GM10266 (cell line): ENCODE measurements at regions not wholly inside any gene's neighbourhood (a gene's known extent, or its start where the extent isn't known, plus 50 kb on each side); places are given as distances from the start of the nearest gene placed in this dataset.

ENCODE experiments used
- DNase-seq: peaks from one replicate; pipeline ENCODE4 v3.0.0; 2012; ENCODE audit errors: extremely low spot score
- TF ChIP-seq, protein P1 (sequence below): IDR thresholded peaks from 2 replicates; pipeline ENCODE4 v1.5.1; 2012; ENCODE audit warnings: mild to moderate bottlenecking, low read depth; ENCODE audit not compliant: control insufficient read depth, insufficient read depth; ENCODE audit errors: missing control alignments

DNA sequence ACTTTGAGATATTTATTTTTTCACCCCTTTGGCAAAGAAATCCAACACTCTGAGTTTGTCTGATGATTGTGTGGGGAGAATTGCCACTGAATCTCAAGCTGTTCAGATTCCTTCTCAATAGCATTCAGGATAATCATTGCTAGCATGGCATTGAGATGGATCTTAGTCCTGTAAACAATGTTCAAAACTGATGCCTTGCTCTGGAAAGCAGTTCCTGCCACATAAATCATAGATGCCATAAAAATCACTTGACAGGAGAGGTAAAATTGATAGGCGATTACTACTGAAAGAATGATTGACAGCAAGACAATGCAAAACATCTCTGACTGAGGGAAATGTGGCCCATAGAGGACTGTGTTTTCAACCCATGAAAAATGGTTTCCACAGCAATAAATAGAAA lies 915.6 kb downstream of the TRHDE start:
- TF ChIP-seq, protein P1, sequence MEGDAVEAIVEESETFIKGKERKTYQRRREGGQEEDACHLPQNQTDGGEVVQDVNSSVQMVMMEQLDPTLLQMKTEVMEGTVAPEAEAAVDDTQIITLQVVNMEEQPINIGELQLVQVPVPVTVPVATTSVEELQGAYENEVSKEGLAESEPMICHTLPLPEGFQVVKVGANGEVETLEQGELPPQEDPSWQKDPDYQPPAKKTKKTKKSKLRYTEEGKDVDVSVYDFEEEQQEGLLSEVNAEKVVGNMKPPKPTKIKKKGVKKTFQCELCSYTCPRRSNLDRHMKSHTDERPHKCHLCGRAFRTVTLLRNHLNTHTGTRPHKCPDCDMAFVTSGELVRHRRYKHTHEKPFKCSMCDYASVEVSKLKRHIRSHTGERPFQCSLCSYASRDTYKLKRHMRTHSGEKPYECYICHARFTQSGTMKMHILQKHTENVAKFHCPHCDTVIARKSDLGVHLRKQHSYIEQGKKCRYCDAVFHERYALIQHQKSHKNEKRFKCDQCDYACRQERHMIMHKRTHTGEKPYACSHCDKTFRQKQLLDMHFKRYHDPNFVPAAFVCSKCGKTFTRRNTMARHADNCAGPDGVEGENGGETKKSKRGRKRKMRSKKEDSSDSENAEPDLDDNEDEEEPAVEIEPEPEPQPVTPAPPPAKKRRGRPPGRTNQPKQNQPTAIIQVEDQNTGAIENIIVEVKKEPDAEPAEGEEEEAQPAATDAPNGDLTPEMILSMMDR: no peak
- no peak for DNase-seq

DNA sequence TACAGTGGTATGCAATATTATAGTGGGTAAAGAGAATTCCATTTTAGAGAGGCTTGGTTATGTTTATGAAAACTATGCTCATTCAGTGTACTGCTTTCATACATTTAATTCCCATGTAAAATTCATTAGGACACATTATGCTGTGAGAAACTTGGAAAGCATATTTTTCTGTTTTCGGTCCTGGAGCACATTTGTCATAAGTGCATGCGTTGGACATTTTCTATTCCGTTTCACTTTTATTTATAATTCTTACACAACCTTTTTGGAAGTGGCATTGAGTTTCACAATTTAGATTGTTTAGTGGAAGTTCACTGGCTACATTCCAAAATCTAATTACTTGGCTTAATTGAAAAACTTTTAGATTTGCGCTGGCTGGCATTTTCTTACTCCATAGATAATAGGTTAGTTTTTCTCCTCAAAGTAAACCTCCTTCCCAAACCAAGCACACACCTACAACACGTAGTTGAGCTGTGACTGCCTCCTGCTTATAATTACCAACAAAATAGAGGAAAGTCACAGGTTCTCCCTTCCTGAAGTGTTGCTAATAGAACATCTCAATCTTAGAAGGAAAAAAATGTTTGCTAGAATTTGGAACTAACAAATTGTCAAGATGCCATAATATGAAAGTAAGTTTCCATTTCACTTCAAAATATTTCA lies 938.5 kb downstream of the TRHDE start:
- TF ChIP-seq, protein P1: no peak
- no peak for DNase-seq

DNA sequence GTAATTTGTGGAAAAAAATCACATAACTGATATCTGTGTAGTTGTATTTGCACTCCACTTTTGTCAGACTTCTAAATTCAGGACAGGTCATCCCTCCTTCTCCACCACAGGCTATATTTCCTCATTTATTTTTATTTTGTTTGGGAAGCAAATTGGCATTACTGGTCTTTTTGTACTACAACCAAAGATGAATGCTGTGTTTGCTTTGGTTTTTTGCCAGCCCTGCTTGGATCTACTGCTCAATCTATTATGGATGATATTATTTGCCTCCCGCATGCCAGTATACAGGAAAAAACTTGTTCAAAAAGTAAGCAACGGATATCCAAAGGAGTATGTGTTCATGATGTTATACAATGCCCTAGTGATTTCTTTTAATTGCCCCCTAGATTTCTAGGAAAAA lies 948.8 kb downstream of the TRHDE start:
- no peak for DNase-seq
- TF ChIP-seq, protein P1: no peak

DNA sequence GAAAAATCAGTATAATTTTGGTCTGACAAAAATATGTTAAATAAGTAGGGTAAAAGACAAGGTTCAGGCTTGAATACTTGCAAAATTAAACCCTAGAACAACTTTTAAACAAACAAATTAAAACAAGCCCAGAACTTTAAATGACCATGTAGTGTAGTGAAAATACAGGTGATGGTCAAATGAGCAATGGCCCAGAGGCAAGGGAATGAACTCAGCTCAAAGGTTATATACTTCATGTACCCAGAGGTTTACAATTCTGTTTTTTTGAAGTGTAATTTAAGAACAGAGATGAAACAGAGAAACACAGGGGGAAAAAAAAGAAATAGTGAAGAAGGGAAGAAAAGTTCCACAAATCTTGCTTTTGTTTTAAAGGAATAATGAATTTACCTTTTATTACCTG lies 949.2 kb downstream of the TRHDE start:
- TF ChIP-seq, protein P1: no peak
- no peak for DNase-seq

DNA sequence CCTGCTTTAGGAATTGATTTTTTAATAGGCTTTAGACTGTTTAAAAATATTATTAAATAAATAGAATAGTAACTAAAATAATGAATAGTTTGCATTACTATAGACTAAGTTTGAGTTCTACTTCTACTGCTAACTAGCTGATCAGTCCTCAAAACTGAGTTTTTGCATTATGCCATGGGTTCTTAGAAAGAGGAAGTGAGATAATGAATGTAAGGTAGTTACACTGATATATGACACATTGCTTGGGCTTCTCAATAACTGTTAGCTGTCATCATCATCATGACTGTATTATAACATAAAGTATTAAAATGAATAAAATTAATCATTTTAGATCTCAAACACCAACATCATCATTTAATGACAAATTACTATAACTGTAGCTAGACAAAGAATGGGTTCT lies 949.7 kb downstream of the TRHDE start:
- TF ChIP-seq, protein P1: no peak
- no peak for DNase-seq

DNA sequence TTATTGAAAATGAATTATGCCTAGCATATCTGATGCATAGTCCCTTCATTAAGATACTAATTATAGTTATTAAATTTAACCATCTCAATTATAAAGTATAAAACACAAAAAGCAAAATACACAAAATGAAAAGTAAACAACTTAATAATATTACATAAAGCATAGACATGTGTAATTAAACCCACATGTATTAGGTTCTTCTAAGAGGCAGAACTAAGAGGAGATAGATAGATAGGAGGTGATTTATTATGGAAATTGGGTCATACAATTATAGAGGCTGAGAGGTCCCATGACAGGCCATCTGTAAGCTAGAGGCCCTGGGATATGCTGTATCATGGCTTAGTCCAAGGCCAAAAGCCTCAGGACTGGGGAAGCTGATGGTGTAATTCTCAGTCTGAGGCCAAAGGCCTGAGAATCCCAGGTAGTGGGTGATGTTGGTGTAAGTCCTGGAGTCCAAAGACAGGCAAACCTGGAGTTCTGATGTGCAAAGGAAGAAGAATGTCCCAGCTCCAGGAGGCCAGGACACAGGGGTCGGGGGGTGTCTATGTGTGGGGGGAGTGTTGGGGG lies 953.3 kb downstream of the TRHDE start:
- DNase-seq: no peak
- TF ChIP-seq, protein P1: no peak

DNA sequence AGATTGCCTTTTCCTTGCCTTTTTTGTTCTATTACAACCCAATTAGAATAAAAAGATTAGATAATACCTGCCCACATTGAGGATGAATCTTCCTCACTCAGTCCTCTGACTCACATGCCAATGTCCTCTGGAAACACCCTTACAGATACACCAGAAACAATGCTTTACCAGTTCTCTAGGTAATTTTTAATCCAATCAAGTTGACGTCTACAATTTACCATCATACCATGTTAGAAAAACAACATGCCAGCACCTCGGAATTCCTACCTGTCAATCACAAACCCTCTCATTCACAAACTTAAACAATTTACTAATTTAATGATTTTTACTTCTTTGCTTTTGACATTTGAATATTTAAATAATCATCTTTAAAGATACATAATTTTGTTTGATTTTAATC lies 953.8 kb downstream of the TRHDE start:
- TF ChIP-seq, protein P1: no peak
- DNase-seq: no peak
